DMS 273 treated with DMSO at 0.1 percent for 48 hours (cell line): ENCODE measurements at regions not wholly inside any gene's neighbourhood (a gene's known extent, or its start where the extent isn't known, plus 50 kb on each side); places are given as distances from the start of the nearest gene placed in this dataset.
"Not testable (repeated sequence)": the region's sequence is repeated elsewhere in the genome, so short reads cannot be mapped to it uniquely, and the experiment has no call there.

Experiments
- DNase-seq: peaks from one replicate; lab custom pipeline; 2025; lab: John Stamatoyannopoulos, UW

GRCh38 chr1:214095896-214096295 lies 108.1 kb downstream of the PROX1 start:
- not testable (repeated sequence) for DNase-seq

GRCh38 chr1:214101246-214101645 lies 113.5 kb downstream of the PROX1 start:
- DNase-seq: no peak

GRCh38 chr1:214101828-214102227 lies 114.1 kb downstream of the PROX1 start:
- no peak for DNase-seq

GRCh38 chr1:214102907-214103306 lies 115.1 kb downstream of the PROX1 start:
- no peak for DNase-seq

- DNase-seq: no peak
Measured at GRCh38 chr1:214103778-214104177, 116.0 kb downstream of the PROX1 start.

GRCh38 chr1:214106375-214106774 lies 118.6 kb downstream of the PROX1 start:
- DNase-seq: no peak

- no peak for DNase-seq
Measured at GRCh38 chr1:214107322-214108096, 119.7 kb downstream of the PROX1 start.

GRCh38 chr1:214108097-214108446 lies 120.3 kb downstream of the PROX1 start:
- no peak for DNase-seq

- no peak for DNase-seq
Measured at GRCh38 chr1:214111796-214112195, 124.0 kb downstream of the PROX1 start.

GRCh38 chr1:214116258-214116657 lies 128.5 kb downstream of the PROX1 start:
- no peak for DNase-seq

GRCh38 chr1:214117780-214118179 lies 130.0 kb downstream of the PROX1 start:
- DNase-seq: no peak

- no peak for DNase-seq
Measured at GRCh38 chr1:214120191-214120590, 132.4 kb downstream of the PROX1 start.

GRCh38 chr1:214120951-214121350 lies 133.2 kb downstream of the PROX1 start:
- DNase-seq: no peak

- DNase-seq: no peak
Measured at GRCh38 chr1:214122110-214122509, 134.3 kb downstream of the PROX1 start.

- DNase-seq: peak; percentile 65
Measured at GRCh38 chr1:214123061-214123784, 135.4 kb downstream of the PROX1 start.

- no peak for DNase-seq
Measured at GRCh38 chr1:214124281-214124805, 136.6 kb downstream of the PROX1 start.

GRCh38 chr1:214124915-214125314 lies 137.1 kb downstream of the PROX1 start:
- DNase-seq: no peak

GRCh38 chr1:214125819-214126218 lies 138.0 kb downstream of the PROX1 start:
- no peak for DNase-seq

- no peak for DNase-seq
Measured at GRCh38 chr1:214126697-214127146, 138.9 kb downstream of the PROX1 start.

GRCh38 chr1:214127705-214128104 lies 139.9 kb downstream of the PROX1 start:
- no peak for DNase-seq

GRCh38 chr1:214135886-214136285 lies 145.1 kb upstream of the SMYD2 start:
- DNase-seq: no peak

- DNase-seq: no peak
Measured at GRCh38 chr1:214136324-214136919, 144.5 kb upstream of the SMYD2 start.

- DNase-seq: no peak
Measured at GRCh38 chr1:214141486-214141885, 139.5 kb upstream of the SMYD2 start.
